Uterus (tissue), 3 donors: ENCODE measurements at regions not wholly inside any gene's neighbourhood (a gene's known extent, or its start where the extent isn't known, plus 50 kb on each side); places are given as distances from the start of the nearest gene placed in this dataset.

Experiments
- DNase-seq, 2 donors: peaks; one replicate each; pipeline ENCODE4 v3.0.0-alpha.2; 2019 to 2020
- H3K27ac ChIP-seq, 2 donors: fragments of 200-600 bp; sonication (generic); 1 replicate in 1 of 2; 2 replicates in 1 of 2; pipeline ENCODE4 v1.5.1; 2016 to 2018
- H3K27me3 ChIP-seq, 2 donors: fragments of 200-600 bp; sonication (generic); one replicate each; pipeline ENCODE4 v1.5.1; 2018 to 2019; ENCODE audit warnings: control low read depth in 1 of 2
- H3K36me3 ChIP-seq, 2 donors: fragments of 200-600 bp; sonication (generic); one replicate each; pipeline ENCODE4 v1.5.1; 2019; ENCODE audit warnings: control low read depth in 1 of 2
- H3K4me1 ChIP-seq, 2 donors: fragments of 200-600 bp; sonication (generic); one replicate each; pipeline ENCODE4 v1.5.1; 2018 to 2019; ENCODE audit warnings: control low read depth in 1 of 2
- H3K4me3 ChIP-seq, 2 donors: fragments of 200-600 bp; sonication (generic); 1 replicate in 1 of 2; 2 replicates in 1 of 2; pipeline ENCODE4 v1.5.1; 2018 to 2019; ENCODE audit warnings: mild to moderate bottlenecking in 1 of 2
- H3K9me3 ChIP-seq, 2 donors: fragments of 200-600 bp; sonication (generic); one replicate each; pipeline ENCODE4 v1.5.1; 2019; ENCODE audit warnings: control low read depth in 1 of 2
- POLR2A ChIP-seq, 2 donors: fragments of 450-650 bp; IDR thresholded peaks; one replicate each; pipeline ENCODE4 v1.6.1; 2016; ENCODE audit warnings: antibody characterized with exemption in 2 of 2, mild to moderate bottlenecking in 1 of 2, moderate library complexity in 1 of 2
- intact Hi-C: fragments of 100-400 bp; cut with DNase I; formaldehyde crosslinking; loops from one replicate; pipeline ENCODE4 v1.15.1; 2023; ENCODE audit warnings: low total_unique reads
- TF ChIP-seq, protein P1 (sequence below), 4 experiments: fragments of 200-600 bp in 2 of 4; fragments of 450-650 bp in 2 of 4; sonication (generic) in 2 of 4; IDR thresholded peaks; one replicate each; pipeline ENCODE4 v1.5.1; 2016 to 2019; ENCODE audit warnings: antibody characterized with exemption in 4 of 4, mild to moderate bottlenecking in 2 of 4, moderate library complexity in 1 of 4
- donor health status: DM: yes; HTN: yes; CAD: no.

DNA sequence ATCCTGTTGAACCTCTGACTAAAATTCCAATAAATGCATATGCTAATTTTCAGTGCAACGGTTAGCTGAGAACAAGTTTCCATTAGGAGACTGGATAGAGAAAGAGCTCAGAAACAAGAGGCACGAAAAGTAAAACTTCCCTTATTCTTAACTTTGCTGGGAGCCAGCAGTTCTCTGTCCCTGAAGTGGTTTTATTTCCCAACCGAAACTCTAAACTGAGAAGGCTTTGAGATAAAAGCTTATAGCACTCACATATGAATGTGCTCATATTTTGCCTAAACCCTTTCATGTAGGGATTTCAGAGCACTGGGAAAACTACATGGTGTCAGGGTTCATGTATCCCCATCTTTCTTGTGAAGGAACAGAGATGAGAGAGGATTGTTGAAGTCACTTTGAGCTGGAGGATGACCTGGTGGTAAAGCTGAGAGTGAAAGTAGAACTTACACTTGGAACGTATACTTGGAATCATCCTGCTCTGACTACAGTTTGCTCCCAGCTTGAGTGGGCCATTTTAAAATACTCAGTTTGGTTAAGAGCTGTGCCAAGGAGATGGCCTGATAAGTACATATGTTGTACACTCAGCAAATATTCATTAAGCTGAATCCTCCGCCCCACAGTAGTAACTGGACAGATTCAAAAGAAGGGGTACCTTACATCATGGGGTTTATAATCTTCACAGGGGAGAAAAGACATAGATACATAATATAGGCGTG, 324.2 kb upstream of the CNR1 start:
- intact Hi-C loops: no loop called here
- Histone ChIP-seq H3K27ac (no peak overlapping the region), H3K27me3 (no peaks in the 10 kb centered on the region), H3K4me1 (no peaks in the 10 kb centered on the region), H3K9me3 (no peaks in the 10 kb centered on the region), H3K4me3 (no peak overlapping the region), H3K36me3 (no peaks in the 10 kb centered on the region)
- DNase-seq: no peak
- TF ChIP-seq, protein P1, sequence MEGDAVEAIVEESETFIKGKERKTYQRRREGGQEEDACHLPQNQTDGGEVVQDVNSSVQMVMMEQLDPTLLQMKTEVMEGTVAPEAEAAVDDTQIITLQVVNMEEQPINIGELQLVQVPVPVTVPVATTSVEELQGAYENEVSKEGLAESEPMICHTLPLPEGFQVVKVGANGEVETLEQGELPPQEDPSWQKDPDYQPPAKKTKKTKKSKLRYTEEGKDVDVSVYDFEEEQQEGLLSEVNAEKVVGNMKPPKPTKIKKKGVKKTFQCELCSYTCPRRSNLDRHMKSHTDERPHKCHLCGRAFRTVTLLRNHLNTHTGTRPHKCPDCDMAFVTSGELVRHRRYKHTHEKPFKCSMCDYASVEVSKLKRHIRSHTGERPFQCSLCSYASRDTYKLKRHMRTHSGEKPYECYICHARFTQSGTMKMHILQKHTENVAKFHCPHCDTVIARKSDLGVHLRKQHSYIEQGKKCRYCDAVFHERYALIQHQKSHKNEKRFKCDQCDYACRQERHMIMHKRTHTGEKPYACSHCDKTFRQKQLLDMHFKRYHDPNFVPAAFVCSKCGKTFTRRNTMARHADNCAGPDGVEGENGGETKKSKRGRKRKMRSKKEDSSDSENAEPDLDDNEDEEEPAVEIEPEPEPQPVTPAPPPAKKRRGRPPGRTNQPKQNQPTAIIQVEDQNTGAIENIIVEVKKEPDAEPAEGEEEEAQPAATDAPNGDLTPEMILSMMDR (IDR thresholded peaks at IDR 0.05): no peak
- no peak for TF ChIP-seq POLR2A (IDR thresholded peaks at IDR 0.05)

DNA sequence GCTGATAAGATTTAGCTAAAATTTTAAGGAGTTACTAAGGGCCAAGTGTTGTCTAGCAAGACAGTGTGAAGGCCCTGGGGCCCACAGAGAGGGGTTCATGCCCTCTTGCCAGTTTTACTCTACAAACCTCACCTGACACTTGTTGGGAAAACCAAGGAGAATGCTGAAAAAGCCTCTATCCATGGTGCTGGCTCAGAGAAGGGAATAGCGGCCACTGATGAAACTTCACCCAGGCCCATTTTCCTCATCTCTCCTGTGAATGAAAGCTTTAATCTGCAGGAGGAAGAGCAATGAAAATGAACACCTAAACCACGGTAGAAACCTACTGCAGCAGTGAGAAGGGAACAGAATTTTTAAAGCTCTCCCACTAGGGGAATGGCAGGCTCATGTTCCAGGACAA, 317.3 kb upstream of the CNR1 start:
- Histone ChIP-seq H3K4me3 (no peak overlapping the region), H3K4me1 (no peaks in the 10 kb centered on the region), H3K36me3 (no peaks in the 10 kb centered on the region), H3K27me3 (no peaks in the 10 kb centered on the region), H3K27ac (no peak overlapping the region), H3K9me3 (no peaks in the 10 kb centered on the region)
- TF ChIP-seq POLR2A (IDR thresholded peaks at IDR 0.05): no peak
- TF ChIP-seq, protein P1 (IDR thresholded peaks at IDR 0.05): no peak
- intact Hi-C loops: no loop called here
- no peak for DNase-seq

DNA sequence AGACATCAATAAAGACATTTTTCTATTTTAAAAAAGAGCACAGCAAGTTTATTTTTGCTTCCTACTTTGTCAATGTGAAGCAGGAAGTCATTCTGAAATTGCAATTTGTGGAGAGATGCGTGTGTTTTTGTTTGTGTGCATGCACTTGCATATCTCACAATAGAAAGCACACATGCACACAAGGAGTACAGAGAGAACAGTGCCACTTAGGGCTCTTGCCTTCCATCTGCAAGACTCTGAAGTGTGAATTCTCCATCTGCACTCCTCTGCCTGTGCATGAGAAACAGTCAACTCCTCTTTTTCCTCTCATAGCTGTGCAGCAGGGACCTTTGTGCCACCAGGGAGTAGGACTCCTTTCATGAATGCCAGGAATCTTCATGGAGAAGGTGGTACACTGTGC, 316.3 kb upstream of the CNR1 start:
- Histone ChIP-seq H3K27me3 (no peaks in the 10 kb centered on the region), H3K4me1 (no peaks in the 10 kb centered on the region), H3K36me3 (no peaks in the 10 kb centered on the region), H3K9me3 (no peaks in the 10 kb centered on the region), H3K27ac (no peak overlapping the region), H3K4me3 (no peak overlapping the region)
- no peak for TF ChIP-seq POLR2A (IDR thresholded peaks at IDR 0.05)
- TF ChIP-seq, protein P1 (IDR thresholded peaks at IDR 0.05): no peak
- DNase-seq: no peak
- intact Hi-C loops: no loop called here

DNA sequence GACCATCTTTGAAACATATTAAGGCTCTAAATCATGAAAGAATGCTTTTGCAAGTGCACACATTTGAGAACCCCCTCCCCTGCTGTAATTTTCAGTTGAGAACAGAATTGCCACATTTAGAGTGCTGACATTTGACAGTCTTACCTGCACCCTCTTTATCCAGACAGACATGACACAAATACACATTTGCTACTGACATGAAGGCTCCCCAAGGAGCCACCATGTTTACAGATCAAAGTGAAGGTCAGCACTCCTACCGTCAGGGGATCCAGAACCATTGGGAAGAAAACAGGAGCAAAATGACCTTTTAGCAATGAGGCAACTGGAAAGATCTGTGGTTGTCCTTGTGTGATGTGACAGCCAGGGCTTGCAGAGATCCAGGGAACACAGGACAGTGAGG, 315.4 kb upstream of the CNR1 start:
- TF ChIP-seq, protein P1 (IDR thresholded peaks at IDR 0.05): no peak
- no peak for TF ChIP-seq POLR2A (IDR thresholded peaks at IDR 0.05)
- DNase-seq: no peak
- no peaks in the 10 kb centered on the region for H3K4me1 ChIP-seq
- H3K27ac ChIP-seq: no peak overlapping the region
- no peaks in the 10 kb centered on the region for H3K27me3 ChIP-seq
- no peak overlapping the region for H3K4me3 ChIP-seq
- no peaks in the 10 kb centered on the region for H3K9me3 ChIP-seq
- intact Hi-C loops: no loop called here
- no peaks in the 10 kb centered on the region for H3K36me3 ChIP-seq

DNA sequence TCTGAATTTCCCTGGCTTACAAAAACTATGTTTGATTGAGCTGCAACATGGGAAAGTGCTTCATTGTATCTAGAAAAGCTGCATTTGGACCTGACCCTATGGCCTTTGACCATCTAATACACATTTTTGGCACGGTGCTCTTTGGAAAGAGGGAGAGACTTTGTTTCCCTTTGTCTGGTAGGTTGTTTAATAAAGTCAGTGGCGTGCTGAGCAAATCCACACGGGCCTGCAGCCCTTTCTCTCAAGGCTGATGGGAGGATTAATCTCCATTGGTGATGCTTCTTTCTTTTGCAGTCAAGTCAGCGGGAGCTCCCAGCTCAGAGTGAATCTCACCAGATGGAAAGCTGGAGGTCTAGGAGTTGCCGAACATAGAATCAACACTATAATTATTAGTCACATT, 314.7 kb upstream of the CNR1 start:
- H3K4me1 ChIP-seq: no peaks in the 10 kb centered on the region
- no peak for DNase-seq
- no peaks in the 10 kb centered on the region for H3K36me3 ChIP-seq
- no peak for TF ChIP-seq POLR2A (IDR thresholded peaks at IDR 0.05)
- TF ChIP-seq, protein P1 (IDR thresholded peaks at IDR 0.05): no peak
- intact Hi-C loops: no loop called here
- H3K4me3 ChIP-seq: no peak overlapping the region
- H3K27me3 ChIP-seq: no peaks in the 10 kb centered on the region
- no peak overlapping the region for H3K27ac ChIP-seq
- H3K9me3 ChIP-seq: no peaks in the 10 kb centered on the region
